GM06990 (cell line): ENCODE measurements at regions not wholly inside any gene's neighbourhood (a gene's known extent, or its start where the extent isn't known, plus 50 kb on each side); places are given as distances from the start of the nearest gene placed in this dataset.

Experiments
- DNase-seq: peaks from one replicate; pipeline ENCODE4 v3.0.0-alpha.2; 2011; ENCODE audit not compliant: insufficient read length; ENCODE audit errors: extremely low read depth
- H3K27me3 ChIP-seq: replicated peaks from 2 replicates; pipeline ENCODE4 v1.6.0; 2011; ENCODE audit warnings: low read length; ENCODE audit not compliant: control insufficient read depth, insufficient read depth
- H3K36me3 ChIP-seq: 2 replicates; pipeline ENCODE4 v1.5.1; 2011; ENCODE audit warnings: low read length; ENCODE audit not compliant: control insufficient read depth, insufficient read depth
- H3K4me3 ChIP-seq: replicated peaks from 2 replicates; pipeline ENCODE4 v1.5.1; 2011; ENCODE audit warnings: low read depth, mild to moderate bottlenecking, control low read depth, low read length
- CTCF ChIP-seq: IDR thresholded peaks from 2 replicates; pipeline ENCODE4 v1.5.1; 2011; ENCODE audit warnings: low read length, control low read depth, mild to moderate bottlenecking, inconsistent platforms; ENCODE audit not compliant: insufficient read depth, poor library complexity, severe bottlenecking

DNA sequence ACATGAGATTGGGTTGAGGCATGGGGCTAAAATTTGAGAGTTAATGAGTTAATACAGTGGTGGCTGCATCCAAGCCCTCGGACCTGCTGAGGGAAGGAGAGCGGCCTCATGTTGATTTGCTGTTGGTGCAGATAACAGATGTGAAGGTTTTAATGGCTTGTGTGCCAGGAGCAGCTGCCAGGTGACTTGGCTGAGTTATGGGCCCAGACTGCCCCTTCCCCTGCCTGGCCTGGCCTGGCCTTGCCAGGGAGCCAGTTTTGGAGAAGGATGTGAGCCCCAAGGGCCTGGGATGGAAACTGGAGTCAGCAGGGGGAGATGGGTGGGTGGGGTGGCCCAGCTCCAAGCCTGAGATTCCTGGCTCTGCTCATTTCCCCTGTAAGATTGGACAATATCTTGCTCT lies 230.1 kb downstream of the CBLN1 start:
- H3K27me3 ChIP-seq: no peaks in the 10 kb centered on the region; the same call in none of the 2 replicates
- no peak for DNase-seq
- TF ChIP-seq CTCF: no peak
- no peaks in the 10 kb centered on the region for H3K36me3 ChIP-seq
- H3K4me3 ChIP-seq: no peak overlapping the region

GRCh38 chr16:49050607-49051006 lies 231.0 kb downstream of the CBLN1 start:
- no peak for TF ChIP-seq CTCF
- H3K4me3 ChIP-seq: no peak overlapping the region
- no peaks in the 10 kb centered on the region for H3K27me3 ChIP-seq
- no peak for DNase-seq
- H3K36me3 ChIP-seq: no peaks in the 10 kb centered on the region

DNA sequence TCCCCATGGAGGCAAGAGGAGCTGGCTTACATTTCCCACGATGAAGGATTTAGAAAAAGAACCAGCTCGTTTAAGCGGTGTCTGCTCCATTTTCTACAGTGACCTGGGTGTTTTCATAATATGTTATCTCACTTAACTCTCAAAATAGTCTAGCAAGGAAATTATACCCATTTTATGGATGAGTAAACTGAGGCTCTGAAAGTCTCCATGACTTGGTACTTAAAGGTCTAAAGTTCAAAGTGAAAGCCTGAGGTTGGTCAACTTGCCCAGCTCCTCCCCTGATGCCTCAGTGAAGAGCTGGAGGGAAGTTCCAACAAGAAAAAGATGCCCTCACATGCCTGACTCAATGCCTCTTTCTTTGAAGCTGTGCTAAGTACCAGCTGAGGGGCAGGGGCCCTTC lies 232.0 kb downstream of the CBLN1 start:
- no peak for TF ChIP-seq CTCF
- no peak for DNase-seq
- Histone ChIP-seq H3K4me3 (no peak overlapping the region), H3K27me3 (no peaks in the 10 kb centered on the region), H3K36me3 (no peaks in the 10 kb centered on the region)

DNA sequence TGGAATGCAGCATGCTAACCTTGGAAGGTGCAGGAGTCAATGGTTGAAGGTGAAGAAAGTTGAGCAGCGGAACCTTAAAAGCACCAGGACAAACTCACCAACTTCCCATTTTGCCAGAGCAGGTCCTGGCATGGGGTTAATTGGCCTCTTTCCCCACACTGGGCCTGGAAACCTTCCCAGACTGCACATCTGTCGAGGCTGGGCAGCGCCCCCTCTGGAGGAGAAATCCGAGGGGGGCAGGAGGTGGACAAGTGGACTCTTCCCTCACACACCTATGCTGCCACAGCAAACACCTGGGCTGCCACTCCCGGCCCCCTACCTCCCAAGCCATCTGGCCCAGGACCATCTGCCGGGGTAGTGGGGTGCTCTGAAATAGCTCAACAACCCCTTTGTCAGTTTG lies 232.4 kb downstream of the CBLN1 start:
- no peaks in the 10 kb centered on the region for H3K27me3 ChIP-seq
- H3K36me3 ChIP-seq: no peaks in the 10 kb centered on the region
- no peak for TF ChIP-seq CTCF
- no peak for DNase-seq
- H3K4me3 ChIP-seq: no peak overlapping the region

DNA sequence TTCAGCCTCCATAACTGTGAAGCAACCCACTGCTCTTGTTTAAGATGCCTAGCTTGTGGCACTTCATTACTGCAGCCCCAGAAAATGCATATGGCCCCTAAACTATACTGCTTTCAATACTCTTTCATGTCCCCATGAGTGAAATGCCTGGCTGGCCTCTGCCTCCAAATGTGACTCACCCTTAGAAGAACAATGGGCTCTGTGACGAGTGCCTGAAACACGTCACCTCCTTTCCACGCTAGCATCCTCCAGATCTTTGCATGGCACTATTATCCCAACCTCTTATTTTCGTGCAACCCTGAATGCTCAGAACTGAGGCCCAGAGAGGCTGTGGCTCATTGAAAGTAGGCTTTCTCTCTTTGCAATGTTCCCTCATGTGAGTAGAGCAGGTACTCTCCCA lies 233.1 kb downstream of the CBLN1 start:
- Histone ChIP-seq H3K27me3 (no peaks in the 10 kb centered on the region), H3K36me3 (no peaks in the 10 kb centered on the region), H3K4me3 (no peak overlapping the region)
- DNase-seq: no peak
- no peak for TF ChIP-seq CTCF

- H3K36me3 ChIP-seq: no peaks in the 10 kb centered on the region
- no peak overlapping the region for H3K4me3 ChIP-seq
- no peak for DNase-seq
- no peaks in the 10 kb centered on the region for H3K27me3 ChIP-seq
- no peak for TF ChIP-seq CTCF
These were observed 245.5 kb downstream of the CBLN1 start for GRCh38 chr16:49036126-49036525.
